T-helper 2 cell (primary cell): ENCODE measurements at regions not wholly inside any gene's neighbourhood (a gene's known extent, or its start where the extent isn't known, plus 50 kb on each side); places are given as distances from the start of the nearest gene placed in this dataset.
A peak's percentile ranks its signal among the peaks of the same experiment; 100 is the strongest.
"Not testable (repeated sequence)": the region's sequence is repeated elsewhere in the genome, so short reads cannot be mapped to it uniquely, and the experiment has no call there.

Experiments used
- DNase-seq, 5 experiments: peaks; one replicate each; pipeline versions ENCODE4 v3.0.0 to v3.0.0-alpha.2; 2012 to 2022

- no peak for DNase-seq
Observed at GRCh38 chr16:79887541-79888540, 287.3 kb upstream of the MAF start.

- DNase-seq: no peak
Observed at GRCh38 chr16:79885320-79885719, 284.8 kb upstream of the MAF start.

- DNase-seq: no peak
Observed at GRCh38 chr16:79883494-79883893, 283.0 kb upstream of the MAF start.

- DNase-seq: no peak
Observed at GRCh38 chr16:79882340-79883005, 281.9 kb upstream of the MAF start.

- DNase-seq: not testable (repeated sequence)
Observed at GRCh38 chr16:79881107-79881506, 280.6 kb upstream of the MAF start.

GRCh38 chr16:79876332-79876730 lies 275.8 kb upstream of the MAF start:
- DNase-seq: no peak

- no peak for DNase-seq
Observed at GRCh38 chr16:79874391-79874790, 273.9 kb upstream of the MAF start.

- DNase-seq: no peak
Observed at GRCh38 chr16:79873825-79874224, 273.3 kb upstream of the MAF start.

- no peak for DNase-seq
Observed at GRCh38 chr16:79871906-79872305, 271.4 kb upstream of the MAF start.

GRCh38 chr16:79870016-79870886 lies 269.7 kb upstream of the MAF start:
- no peak for DNase-seq

GRCh38 chr16:79869304-79870015 lies 268.9 kb upstream of the MAF start:
- DNase-seq: no peak

GRCh38 chr16:79868841-79869240 lies 268.3 kb upstream of the MAF start:
- no peak for DNase-seq

GRCh38 chr16:79867425-79867997 lies 267.0 kb upstream of the MAF start:
- no peak for DNase-seq

GRCh38 chr16:79865918-79866317 lies 265.4 kb upstream of the MAF start:
- DNase-seq: no peak

GRCh38 chr16:79864781-79865391 lies 264.3 kb upstream of the MAF start:
- DNase-seq: no peak

GRCh38 chr16:79864032-79864780 lies 263.7 kb upstream of the MAF start:
- DNase-seq: no peak

GRCh38 chr16:79863128-79864031 lies 262.8 kb upstream of the MAF start:
- DNase-seq: peak in 1 of 5 experiments; percentile 6

GRCh38 chr16:79862601-79863000 lies 262.1 kb upstream of the MAF start:
- DNase-seq: no peak

GRCh38 chr16:79856581-79856980 lies 256.0 kb upstream of the MAF start:
- DNase-seq: no peak

GRCh38 chr16:79850348-79850747 lies 249.8 kb upstream of the MAF start:
- no peak for DNase-seq
